Esophagus squamous epithelium (tissue), 5 donors: ENCODE measurements at regions not wholly inside any gene's neighbourhood (a gene's known extent, or its start where the extent isn't known, plus 50 kb on each side); places are given as distances from the start of the nearest gene placed in this dataset.

Experiments
- DNase-seq: peaks from one replicate; lab custom pipeline; 2025; lab: John Stamatoyannopoulos, UW
- H3K27ac ChIP-seq, 4 donors: fragments of 200-600 bp; sonication (generic); one replicate each; pipeline ENCODE4 v1.5.1; 2016 to 2019; ENCODE audit warnings: mild to moderate bottlenecking in 1 of 4
- H3K27me3 ChIP-seq, 4 donors: fragments of 200-600 bp; sonication (generic); 1 replicate in 3 of 4; 2 replicates in 1 of 4; pipeline versions ENCODE4 v1.5.1 to v1.6.0; 2017 to 2021; ENCODE audit warnings: antibody characterized with exemption in 1 of 4
- H3K36me3 ChIP-seq, 3 donors: fragments of 200-600 bp; sonication (generic); one replicate each; pipeline ENCODE4 v1.5.1; 2016 to 2019
- H3K4me1 ChIP-seq, 3 donors: fragments of 200-600 bp; sonication (generic); one replicate each; pipeline ENCODE4 v1.5.1; 2017 to 2019
- H3K4me3 ChIP-seq, 4 donors: fragments of 200-600 bp; sonication (generic); 1 replicate in 3 of 4; 2 replicates in 1 of 4; pipeline ENCODE4 v1.5.1; 2016 to 2019; ENCODE audit warnings: mild to moderate bottlenecking in 2 of 4, moderate library complexity in 1 of 4
- H3K9me3 ChIP-seq, 3 donors: fragments of 200-600 bp; sonication (generic); one replicate each; pipeline ENCODE4 v1.5.1; 2016 to 2019
- POLR2A ChIP-seq, 4 donors: fragments of 450-650 bp; IDR thresholded peaks; one replicate each; pipeline ENCODE4 v1.6.1; 2017; ENCODE audit warnings: antibody characterized with exemption in 4 of 4, mild to moderate bottlenecking in 4 of 4, moderate library complexity in 3 of 4
- WGBS, 2 donors: methylation state at CpG; one replicate each; pipeline ENCODE4 v1.1.5; 2018; 5-methylcytosine and 5-hydroxymethylcytosine counted together
- intact Hi-C: fragments of 100-400 bp; cut with DNase I; formaldehyde crosslinking; loops from one replicate; pipeline ENCODE4 v1.15.0; 2022
- TF ChIP-seq, protein P1 (sequence below), 6 experiments: fragments of 450-650 bp in 4 of 6; fragments of 200-600 bp in 2 of 6; sonication (generic) in 2 of 6; IDR thresholded peaks; one replicate each; pipeline ENCODE4 v1.5.1; 2016 to 2019; ENCODE audit warnings: antibody characterized with exemption in 6 of 6, mild to moderate bottlenecking in 4 of 6, moderate library complexity in 4 of 6
- donor health status: DM: yes; HTN: yes; CAD: no.

DNA sequence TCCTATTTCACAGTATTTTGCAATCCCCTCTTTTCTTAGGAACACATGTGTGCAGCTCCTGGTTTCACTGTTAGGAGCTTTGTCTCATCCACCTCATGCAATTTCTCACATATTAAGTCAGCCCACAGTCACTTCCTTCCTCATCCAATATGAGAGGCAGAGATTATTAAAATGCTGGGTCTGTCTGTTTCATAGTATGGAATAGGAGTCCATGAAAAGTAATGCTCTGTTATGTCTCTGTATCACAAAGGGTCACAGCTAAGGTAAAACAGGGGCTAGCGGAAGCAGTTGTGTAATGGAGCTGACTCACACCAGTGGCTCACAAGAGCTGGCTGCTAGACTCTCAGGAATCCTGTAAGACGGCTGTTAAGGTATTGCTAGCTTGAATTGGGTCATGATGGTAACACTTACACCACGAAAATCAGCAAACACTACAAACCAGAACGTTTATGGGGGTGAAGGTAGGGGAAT, 216.5 kb downstream of the EFNB2 start:
- intact Hi-C loops: no loop called here
- DNase-seq: no peak

DNA sequence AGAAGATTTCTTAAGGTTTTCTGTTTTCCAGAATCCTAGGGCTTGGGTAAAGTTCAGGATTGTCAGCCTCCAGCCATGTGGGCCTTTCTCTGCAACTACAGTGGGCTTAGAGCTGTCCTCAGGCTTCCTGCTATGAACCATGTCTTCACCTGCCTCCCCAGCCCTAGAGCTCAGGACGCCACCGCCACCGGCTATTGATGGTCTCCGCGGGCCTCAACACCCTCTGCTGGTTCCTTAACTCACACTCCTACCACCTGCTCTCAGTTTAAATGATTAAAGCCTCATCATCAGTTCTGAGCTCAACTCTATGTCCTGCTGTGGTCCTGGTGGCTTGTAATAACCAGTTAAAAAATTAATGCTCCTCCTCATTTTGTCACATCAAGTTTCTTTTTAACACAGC, 221.0 kb downstream of the EFNB2 start:
- DNase-seq: no peak
- Histone ChIP-seq H3K27me3 (no peaks in the 10 kb centered on the region), H3K9me3 (no peaks in the 10 kb centered on the region), H3K27ac (no peak overlapping the region), H3K4me1 (no peaks in the 10 kb centered on the region), H3K4me3 (no peak overlapping the region), H3K36me3 (no peaks in the 10 kb centered on the region)
- no peak for TF ChIP-seq POLR2A (IDR thresholded peaks at IDR 0.05)
- TF ChIP-seq, protein P1, sequence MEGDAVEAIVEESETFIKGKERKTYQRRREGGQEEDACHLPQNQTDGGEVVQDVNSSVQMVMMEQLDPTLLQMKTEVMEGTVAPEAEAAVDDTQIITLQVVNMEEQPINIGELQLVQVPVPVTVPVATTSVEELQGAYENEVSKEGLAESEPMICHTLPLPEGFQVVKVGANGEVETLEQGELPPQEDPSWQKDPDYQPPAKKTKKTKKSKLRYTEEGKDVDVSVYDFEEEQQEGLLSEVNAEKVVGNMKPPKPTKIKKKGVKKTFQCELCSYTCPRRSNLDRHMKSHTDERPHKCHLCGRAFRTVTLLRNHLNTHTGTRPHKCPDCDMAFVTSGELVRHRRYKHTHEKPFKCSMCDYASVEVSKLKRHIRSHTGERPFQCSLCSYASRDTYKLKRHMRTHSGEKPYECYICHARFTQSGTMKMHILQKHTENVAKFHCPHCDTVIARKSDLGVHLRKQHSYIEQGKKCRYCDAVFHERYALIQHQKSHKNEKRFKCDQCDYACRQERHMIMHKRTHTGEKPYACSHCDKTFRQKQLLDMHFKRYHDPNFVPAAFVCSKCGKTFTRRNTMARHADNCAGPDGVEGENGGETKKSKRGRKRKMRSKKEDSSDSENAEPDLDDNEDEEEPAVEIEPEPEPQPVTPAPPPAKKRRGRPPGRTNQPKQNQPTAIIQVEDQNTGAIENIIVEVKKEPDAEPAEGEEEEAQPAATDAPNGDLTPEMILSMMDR (IDR thresholded peaks at IDR 0.05): no peak
- intact Hi-C loops: no loop called here
- WGBS, 2 donors: 68 to 75% methylated on average over 5 of the region's 5 CpGs

More for the DNA sequence above, 216.5 kb downstream of the EFNB2 start:
- Histone ChIP-seq H3K27me3 (no peaks in the 10 kb centered on the region), H3K4me3 (no peak overlapping the region), H3K9me3 (peaks cover 0 to 14% (median 9%) of the 10 kb centered on the region in 3 donors), H3K36me3 (no peaks in the 10 kb centered on the region), H3K4me1 (no peaks in the 10 kb centered on the region), H3K27ac (no peak overlapping the region)
- no peak for TF ChIP-seq POLR2A (IDR thresholded peaks at IDR 0.05)
- TF ChIP-seq, protein P1 (IDR thresholded peaks at IDR 0.05): no peak
- 21 to 27% methylated on average over 3 to 4 of the region's 4 CpGs for WGBS, 2 donors

DNA sequence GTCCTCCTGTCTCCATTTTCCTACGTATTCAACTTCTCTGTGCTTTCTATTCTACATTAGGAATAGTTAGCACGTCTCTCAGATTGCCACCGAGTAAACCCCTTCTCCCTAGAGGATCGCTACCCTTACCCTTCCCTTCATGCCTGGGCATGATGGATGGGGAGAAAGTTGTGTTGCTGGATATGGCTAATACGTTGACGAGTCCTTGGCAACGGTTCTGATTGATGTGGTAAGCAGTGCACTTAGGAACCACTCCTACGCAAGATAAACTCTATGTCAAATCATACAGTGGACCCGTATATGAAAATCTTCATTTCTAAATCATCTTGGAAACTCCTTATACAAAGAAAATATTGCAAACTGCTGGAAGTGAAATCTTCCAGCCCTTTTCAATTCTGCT, 224.5 kb downstream of the EFNB2 start:
- H3K9me3 ChIP-seq: no peaks in the 10 kb centered on the region
- WGBS, 2 donors: 47 to 55% methylated on average over 9 of the region's 9 CpGs
- DNase-seq: no peak
- intact Hi-C loops: no loop called here
- H3K36me3 ChIP-seq: no peaks in the 10 kb centered on the region
- no peak for TF ChIP-seq POLR2A (IDR thresholded peaks at IDR 0.05)
- TF ChIP-seq, protein P1 (IDR thresholded peaks at IDR 0.05): no peak
- H3K4me3 ChIP-seq: no peak overlapping the region
- H3K27me3 ChIP-seq: no peaks in the 10 kb centered on the region
- H3K4me1 ChIP-seq: no peaks in the 10 kb centered on the region
- no peak overlapping the region for H3K27ac ChIP-seq

DNA sequence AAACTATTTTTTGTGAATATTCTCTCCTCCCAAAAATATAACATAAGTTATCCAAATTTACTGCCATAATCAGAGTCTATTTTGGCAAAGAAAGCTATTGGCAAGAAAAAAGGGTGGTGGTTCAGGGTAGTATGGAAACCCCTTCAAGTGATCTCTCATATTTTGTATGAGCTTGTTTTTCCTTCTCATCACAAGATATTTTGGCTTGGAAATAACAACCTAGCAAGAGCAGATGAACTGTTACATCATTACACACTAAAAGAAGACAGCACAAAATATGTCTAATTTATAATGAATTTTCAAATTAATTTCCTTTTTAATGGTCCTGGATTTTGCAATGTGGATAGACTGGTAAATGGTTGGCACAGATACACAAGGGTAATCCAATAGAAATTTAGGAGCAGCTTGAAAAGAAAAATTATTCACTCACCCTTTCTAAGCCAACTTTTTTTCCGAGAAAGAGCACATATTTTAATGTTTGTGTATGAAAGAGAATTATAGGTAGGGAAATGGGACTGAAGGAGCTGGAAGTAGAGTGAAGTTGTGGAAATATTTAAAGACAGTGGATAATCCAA, 225.1 kb downstream of the EFNB2 start:
- DNase-seq: no peak
- intact Hi-C loops: no loop called here
- no peak overlapping the region for H3K27ac ChIP-seq
- H3K4me1 ChIP-seq: no peaks in the 10 kb centered on the region
- no peak for TF ChIP-seq POLR2A (IDR thresholded peaks at IDR 0.05)
- TF ChIP-seq, protein P1 (IDR thresholded peaks at IDR 0.05): no peak
- no peak overlapping the region for H3K4me3 ChIP-seq
- WGBS, 2 donors: 71 to 81% methylated on average over 1 of the region's 1 CpG
- H3K36me3 ChIP-seq: no peaks in the 10 kb centered on the region
- H3K9me3 ChIP-seq: no peaks in the 10 kb centered on the region
- no peaks in the 10 kb centered on the region for H3K27me3 ChIP-seq

DNA sequence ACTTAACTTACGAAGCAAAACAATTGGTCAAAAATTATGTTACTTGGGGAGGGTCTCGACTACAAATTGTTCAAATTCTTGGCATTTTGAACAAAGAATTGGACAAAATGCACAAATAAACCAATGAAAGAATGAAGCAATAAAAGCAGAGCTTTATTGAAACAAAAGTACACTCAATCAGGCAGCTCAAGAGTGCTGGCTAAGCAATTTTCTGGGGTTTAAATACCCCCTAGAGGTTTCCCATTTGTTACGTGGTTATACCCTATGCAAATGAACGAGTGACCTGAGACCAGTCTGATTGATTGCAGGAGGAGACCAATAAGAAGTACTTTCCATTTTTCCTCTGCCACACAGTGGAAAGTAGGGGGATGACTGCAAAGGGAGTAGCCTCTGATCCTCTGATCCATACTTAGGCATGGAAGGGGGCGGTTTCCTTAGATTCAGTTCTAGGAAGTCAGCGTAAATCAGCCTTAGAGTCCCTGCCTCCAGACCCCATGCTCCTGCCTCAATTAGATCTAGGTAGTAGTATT, 228.6 kb downstream of the EFNB2 start:
- H3K27ac ChIP-seq: no peak overlapping the region
- H3K4me1 ChIP-seq: peaks cover 0 to 5% (median 0%) of the 10 kb centered on the region in 3 donors
- no peaks in the 10 kb centered on the region for H3K9me3 ChIP-seq
- no peak overlapping the region for H3K4me3 ChIP-seq
- no peaks in the 10 kb centered on the region for H3K27me3 ChIP-seq
- no peak for DNase-seq
- intact Hi-C loops: no loop called here
- TF ChIP-seq POLR2A (IDR thresholded peaks at IDR 0.05): no peak
- TF ChIP-seq, protein P1 (IDR thresholded peaks at IDR 0.05): no peak
- H3K36me3 ChIP-seq: no peaks in the 10 kb centered on the region
- 76 to 79% methylated on average over 6 of the region's 6 CpGs for WGBS, 2 donors
